OCI-LY1 (cell line): ENCODE measurements at regions not wholly inside any gene's neighbourhood (a gene's known extent, or its start where the extent isn't known, plus 50 kb on each side); places are given as distances from the start of the nearest gene placed in this dataset.

Source experiments
- H2AFZ ChIP-seq: fragments of 200-600 bp; sonication (generic), shearing (Covaris generic); 2 replicates; pipeline ENCODE4 v1.6.0; 2014; ENCODE audit warnings: antibody characterized with exemption, mild to moderate bottlenecking, low read length
- H3F3A ChIP-seq: fragments of 200-600 bp; sonication (generic), shearing (Covaris generic); 2 replicates; pipeline ENCODE4 v1.6.0; 2014; ENCODE audit warnings: mild to moderate bottlenecking, antibody characterized with exemption, low read length, moderate library complexity; ENCODE audit not compliant: insufficient read depth
- H3K27ac ChIP-seq: fragments of 200-600 bp; sonication (generic); 2 replicates; pipeline ENCODE4 v1.5.1; 2014; ENCODE audit warnings: low read length, mixed run types, mild to moderate bottlenecking, low read depth; ENCODE audit not compliant: poor library complexity, severe bottlenecking
- H3K27me3 ChIP-seq: fragments of 200-600 bp; sonication (generic); 2 replicates; pipeline ENCODE4 v1.6.0; 2014; ENCODE audit warnings: antibody characterized with exemption, mild to moderate bottlenecking, low read length, moderate library complexity; ENCODE audit not compliant: insufficient read depth
- H3K36me3 ChIP-seq: fragments of 200-600 bp; sonication (generic); 2 replicates; pipeline ENCODE4 v1.6.1; 2014; ENCODE audit warnings: mild to moderate bottlenecking, antibody characterized with exemption, low read length, moderate library complexity, mixed read lengths; ENCODE audit not compliant: insufficient read depth
- H3K4me1 ChIP-seq: fragments of 200-600 bp; sonication (generic); 2 replicates; pipeline ENCODE4 v1.5.1; 2014; ENCODE audit warnings: mild to moderate bottlenecking, low read length, moderate library complexity; ENCODE audit not compliant: insufficient read depth, severe bottlenecking
- H3K4me2 ChIP-seq: fragments of 200-600 bp; sonication (generic), shearing (Covaris generic); 2 replicates; pipeline ENCODE4 v1.6.1; 2014; ENCODE audit warnings: low read length
- H3K4me3 ChIP-seq: fragments of 200-600 bp; sonication (generic); 2 replicates; pipeline ENCODE4 v1.5.1; 2014; ENCODE audit warnings: low read length, low read depth, mild to moderate bottlenecking, mixed read lengths; ENCODE audit not compliant: poor library complexity, severe bottlenecking
- H3K79me2 ChIP-seq: fragments of 200-600 bp; shearing (Covaris generic); 2 replicates; pipeline ENCODE4 v1.6.1; 2016; ENCODE audit warnings: mixed run types, low read length, mixed read lengths; ENCODE audit not compliant: insufficient read depth
- H3K9ac ChIP-seq: fragments of 200-600 bp; sonication (generic), shearing (Covaris generic); 2 replicates; pipeline ENCODE4 v1.6.1; 2014; ENCODE audit warnings: mild to moderate bottlenecking, low read length, mixed read lengths
- H3K9me2 ChIP-seq: fragments of 200-600 bp; sonication (generic), shearing (Covaris generic); 2 replicates; pipeline ENCODE4 v1.6.1; 2014; ENCODE audit warnings: low read depth, mild to moderate bottlenecking, low read length, mixed read lengths
- H3K9me3 ChIP-seq: fragments of 200-600 bp; shearing (Covaris generic); 2 replicates; pipeline ENCODE4 v1.6.1; 2014; ENCODE audit warnings: low read length, mixed read lengths
- H4K20me1 ChIP-seq: fragments of 200-600 bp; sonication (generic), shearing (Covaris generic); 2 replicates; pipeline ENCODE4 v1.6.0; 2016; ENCODE audit warnings: mild to moderate bottlenecking, low read length; ENCODE audit not compliant: insufficient read depth
- CTCF ChIP-seq: fragments of 200-600 bp; sonication (generic), shearing (Covaris generic); IDR thresholded peaks from 2 replicates; pipeline ENCODE4 v1.5.1; 2017; ENCODE audit warnings: mild to moderate bottlenecking, antibody characterized with exemption, low read length, moderate library complexity, mixed read lengths
- EZH2 ChIP-seq: fragments of 200-600 bp; sonication (generic), shearing (Covaris generic); IDR thresholded peaks from 2 replicates; pipeline ENCODE4 v1.8.0; 2017; ENCODE audit warnings: borderline replicate concordance, mixed run types, mild to moderate bottlenecking, antibody characterized with exemption, low read length, moderate library complexity, mixed read lengths

- no peak for TF ChIP-seq EZH2
- no peak for TF ChIP-seq CTCF
- Histone ChIP-seq H3K4me2 (no peak overlapping the region), H3K9ac (no peak overlapping the region), H3K4me3 (no peak overlapping the region), H3K9me2 (no peaks in the 10 kb centered on the region), H4K20me1 (no peaks in the 10 kb centered on the region), H3K9me3 (0 out of 2 replicates have a peak, but pooled peaks cover 3% of the 10 kb centered on the region), H3F3A (no peaks in the 10 kb centered on the region), H3K27ac (no peak overlapping the region), H3K27me3 (no peaks in the 10 kb centered on the region), H3K79me2 (no peaks in the 10 kb centered on the region), H3K4me1 (no peaks in the 10 kb centered on the region), H2AFZ (no peak overlapping the region), H3K36me3 (no peaks in the 10 kb centered on the region)
Observed at GRCh38 chr2:111249806-111250205, 129.1 kb downstream of the BCL2L11 start.

GRCh38 chr2:111250448-111251030 is 129.8 kb downstream of the BCL2L11 start:
- no peaks in the 10 kb centered on the region for H3K4me1 ChIP-seq
- H3K9me3 ChIP-seq = 0 out of 2 replicates have a peak, but pooled peaks cover 3% of the 10 kb centered on the region
- H3K27ac ChIP-seq = no peak overlapping the region
- no peaks in the 10 kb centered on the region for H4K20me1 ChIP-seq
- no peak overlapping the region for H3K4me2 ChIP-seq
- no peak overlapping the region for H2AFZ ChIP-seq
- TF ChIP-seq CTCF (no peak), EZH2 (no peak)
- no peaks in the 10 kb centered on the region for H3K9me2 ChIP-seq
- H3K36me3 ChIP-seq = no peaks in the 10 kb centered on the region
- H3K79me2 ChIP-seq = no peaks in the 10 kb centered on the region
- no peak overlapping the region for H3K4me3 ChIP-seq
- no peaks in the 10 kb centered on the region for H3F3A ChIP-seq
- no peaks in the 10 kb centered on the region for H3K27me3 ChIP-seq
- no peak overlapping the region for H3K9ac ChIP-seq

GRCh38 chr2:111251711-111252110 is 131.0 kb downstream of the BCL2L11 start:
- no peaks in the 10 kb centered on the region for H3K4me1 ChIP-seq
- 0 out of 2 replicates have a peak, but pooled peaks cover 3% of the 10 kb centered on the region for H3K9me3 ChIP-seq
- H3K79me2 ChIP-seq = no peaks in the 10 kb centered on the region
- no peak overlapping the region for H2AFZ ChIP-seq
- H3K36me3 ChIP-seq = no peaks in the 10 kb centered on the region
- no peaks in the 10 kb centered on the region for H3K27me3 ChIP-seq
- no peaks in the 10 kb centered on the region for H3F3A ChIP-seq
- H3K27ac ChIP-seq = no peak overlapping the region
- H3K9ac ChIP-seq = no peak overlapping the region
- H3K4me2 ChIP-seq = no peak overlapping the region
- H3K9me2 ChIP-seq = no peaks in the 10 kb centered on the region
- no peaks in the 10 kb centered on the region for H4K20me1 ChIP-seq
- TF ChIP-seq CTCF (no peak), EZH2 (no peak)
- H3K4me3 ChIP-seq = no peak overlapping the region
